Hindlimb muscle (tissue), 1 donor: ENCODE measurements at regions not wholly inside any gene's neighbourhood (a gene's known extent, or its start where the extent isn't known, plus 50 kb on each side); places are given as distances from the start of the nearest gene placed in this dataset.
"Not testable (repeated sequence)": the region's sequence is repeated elsewhere in the genome, so short reads cannot be mapped to it uniquely, and the experiment has no call there.

Source experiments
- DNase-seq: peaks from one replicate; pipeline ENCODE4 v3.0.0-alpha.2; 2013

GRCh38 chr3:64796607-64797399 is 109.0 kb upstream of the ADAMTS9 start:
- no peak for DNase-seq

- DNase-seq: no peak
Measured at GRCh38 chr3:64792445-64792844, 104.6 kb upstream of the ADAMTS9 start.

GRCh38 chr3:64789111-64789510 is 101.3 kb upstream of the ADAMTS9 start:
- no peak for DNase-seq

GRCh38 chr3:64783200-64783599 is 95.4 kb upstream of the ADAMTS9 start:
- no peak for DNase-seq

- not testable (repeated sequence) for DNase-seq
Measured at GRCh38 chr3:64780923-64781322, 93.1 kb upstream of the ADAMTS9 start.

- DNase-seq: no peak
Measured at GRCh38 chr3:64773137-64773536, 85.3 kb upstream of the ADAMTS9 start.

- no peak for DNase-seq
Measured at GRCh38 chr3:64766440-64766839, 78.6 kb upstream of the ADAMTS9 start.

- no peak for DNase-seq
Measured at GRCh38 chr3:64765947-64766346, 78.1 kb upstream of the ADAMTS9 start.

GRCh38 chr3:64764386-64764929 is 76.7 kb upstream of the ADAMTS9 start:
- no peak for DNase-seq

- DNase-seq: no peak
Measured at GRCh38 chr3:64763980-64764379, 76.2 kb upstream of the ADAMTS9 start.

GRCh38 chr3:64761729-64762128 is 73.9 kb upstream of the ADAMTS9 start:
- no peak for DNase-seq

GRCh38 chr3:64760258-64760657 is 72.5 kb upstream of the ADAMTS9 start:
- DNase-seq: no peak

- no peak for DNase-seq
Measured at GRCh38 chr3:64759811-64760210, 72.0 kb upstream of the ADAMTS9 start.

- DNase-seq: no peak
Measured at GRCh38 chr3:64756398-64756986, 68.7 kb upstream of the ADAMTS9 start.

- no peak for DNase-seq
Measured at GRCh38 chr3:64748244-64748904, 60.6 kb upstream of the ADAMTS9 start.

GRCh38 chr3:64747679-64748078 is 59.9 kb upstream of the ADAMTS9 start:
- DNase-seq: no peak

GRCh38 chr3:64743887-64744243 is 56.1 kb upstream of the ADAMTS9 start:
- DNase-seq: no peak

GRCh38 chr3:64743156-64743886 is 55.5 kb upstream of the ADAMTS9 start:
- DNase-seq: no peak

- DNase-seq: no peak
Measured at GRCh38 chr3:64741341-64741740, 53.5 kb upstream of the ADAMTS9 start.

GRCh38 chr3:64739971-64740631 is 52.3 kb upstream of the ADAMTS9 start:
- no peak for DNase-seq
